ENCODE measurements at regions not wholly inside any gene's neighbourhood (a gene's known extent, or its start where the extent isn't known, plus 50 kb on each side); places are given as distances from the start of the nearest gene placed in this dataset.

- TF ChIP-seq SP1 (IDR thresholded peaks at IDR 0.05) (no peak), BHLHE40 (IDR thresholded peaks at IDR 0.05; ENCODE audit: borderline replicate concordance) (no peak)
Observed at GRCh38 chr16:31710134-31710533, 163.5 kb upstream of the ZNF267 start.
